SKM-1 treated with dmso at 0.1 percent for 144 hours (cell line): ENCODE measurements at regions not wholly inside any gene's neighbourhood (a gene's known extent, or its start where the extent isn't known, plus 50 kb on each side); places are given as distances from the start of the nearest gene placed in this dataset.
"Not testable (repeated sequence)": the region's sequence is repeated elsewhere in the genome, so short reads cannot be mapped to it uniquely, and the experiment has no call there.

Experiments
- DNase-seq: peaks from one replicate; lab custom pipeline; 2025; ENCODE audit not compliant: unreplicated experiment; lab: John Stamatoyannopoulos, UW

- DNase-seq = no peak
These were observed 152.7 kb downstream of the C4orf33 start for GRCh38 chr4:129248621-129249020.

DNA sequence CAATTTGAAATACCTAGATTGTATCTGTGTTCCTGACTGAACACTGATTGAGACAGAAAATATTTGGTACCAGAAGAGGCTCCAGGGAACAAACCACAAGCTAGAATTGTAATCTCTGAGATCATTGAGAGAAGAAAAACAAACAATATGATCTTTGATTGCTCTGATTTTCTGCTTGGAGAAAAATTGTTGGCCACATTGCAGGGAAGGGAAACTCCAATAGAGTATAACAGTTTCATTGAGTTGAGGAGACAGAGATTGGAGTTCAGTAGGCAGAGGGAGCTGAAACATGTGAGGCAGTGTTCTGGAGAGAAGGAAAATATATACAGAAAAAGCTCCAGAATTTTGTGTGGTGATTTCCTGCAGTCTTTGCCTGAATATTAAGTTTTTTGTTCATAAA lies 158.2 kb downstream of the C4orf33 start:
- no peak for DNase-seq

DNA sequence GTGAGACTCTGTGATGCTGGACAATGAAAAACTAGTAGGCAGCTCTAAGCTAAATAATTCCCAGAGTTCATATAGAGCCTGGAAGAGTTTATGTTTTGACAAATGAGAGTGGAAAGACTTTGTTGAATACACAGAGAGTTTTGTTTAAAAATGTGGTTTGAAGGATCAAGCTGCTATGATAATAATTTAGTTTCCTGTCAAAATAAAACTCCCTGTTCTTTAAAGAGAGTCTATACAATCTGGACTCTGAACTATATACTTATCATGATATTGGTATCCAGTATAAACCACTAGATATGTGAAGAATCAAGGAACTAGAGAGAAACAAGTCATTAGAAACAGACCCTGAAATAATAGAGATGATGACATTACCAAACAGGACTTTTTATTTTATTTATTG lies 158.6 kb downstream of the C4orf33 start:
- no peak for DNase-seq

DNA sequence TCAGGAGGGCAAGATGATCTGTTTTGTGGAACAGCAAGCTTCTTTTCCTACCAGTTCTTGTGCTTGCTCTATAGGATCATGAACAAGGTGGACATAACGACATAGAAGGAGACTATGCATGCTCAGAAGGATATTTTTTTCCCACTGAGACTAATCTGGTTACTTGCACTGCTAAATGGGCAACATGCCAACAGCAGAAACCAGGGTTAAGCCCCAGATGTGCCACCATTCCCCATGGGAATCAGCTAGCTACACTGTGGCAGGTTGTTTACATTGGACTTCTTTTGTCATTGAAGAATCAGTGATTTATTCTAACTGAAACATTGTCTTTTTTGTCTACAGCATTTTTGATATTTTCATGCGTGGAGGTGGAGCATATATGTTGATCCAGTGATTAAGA lies 165.6 kb downstream of the C4orf33 start:
- no peak for DNase-seq

GRCh38 chr4:129264008-129264657 lies 168.2 kb downstream of the C4orf33 start:
- DNase-seq = no peak

DNA sequence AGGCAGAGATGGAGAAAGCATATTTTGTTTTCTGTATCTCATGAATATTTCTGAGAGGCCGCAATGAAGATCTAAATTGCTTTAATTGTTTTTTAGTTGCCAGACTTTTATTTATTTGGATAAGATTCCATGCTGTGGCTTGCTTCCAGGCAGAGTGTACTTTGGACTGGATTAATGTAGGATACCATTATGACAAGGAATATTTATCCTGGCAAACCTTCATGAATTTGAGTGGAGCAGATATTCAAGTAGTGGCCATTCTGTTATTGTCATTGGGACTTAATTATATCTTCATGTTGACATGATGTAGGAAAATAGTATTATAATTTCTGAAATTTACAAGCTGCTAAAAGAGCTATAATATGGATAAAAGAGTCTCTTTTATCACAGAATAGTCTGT lies 182.9 kb downstream of the C4orf33 start:
- no peak for DNase-seq

DNA sequence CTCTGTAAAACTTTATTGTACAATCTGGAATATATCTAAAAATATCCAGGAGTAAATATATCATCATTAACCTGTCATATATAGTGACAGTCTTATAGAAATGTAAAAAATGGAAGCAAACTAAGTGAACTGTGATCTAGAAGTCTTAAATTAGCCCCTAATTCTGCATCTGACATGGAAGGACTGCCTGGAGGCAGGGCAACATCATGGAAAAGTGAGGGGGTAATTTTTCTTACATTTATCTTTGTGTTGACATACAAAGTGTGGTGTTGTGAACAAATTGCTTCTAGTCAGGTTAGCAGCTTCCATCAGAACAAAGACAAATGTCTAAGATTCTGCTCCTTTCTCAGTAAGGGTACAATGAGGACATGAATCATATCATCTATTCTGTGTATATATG lies 186.3 kb downstream of the C4orf33 start:
- DNase-seq = no peak

GRCh38 chr4:129292194-129292593 lies 196.2 kb downstream of the C4orf33 start:
- DNase-seq = not testable (repeated sequence)

GRCh38 chr4:129314781-129315180 lies 218.8 kb downstream of the C4orf33 start:
- DNase-seq = no peak

DNA sequence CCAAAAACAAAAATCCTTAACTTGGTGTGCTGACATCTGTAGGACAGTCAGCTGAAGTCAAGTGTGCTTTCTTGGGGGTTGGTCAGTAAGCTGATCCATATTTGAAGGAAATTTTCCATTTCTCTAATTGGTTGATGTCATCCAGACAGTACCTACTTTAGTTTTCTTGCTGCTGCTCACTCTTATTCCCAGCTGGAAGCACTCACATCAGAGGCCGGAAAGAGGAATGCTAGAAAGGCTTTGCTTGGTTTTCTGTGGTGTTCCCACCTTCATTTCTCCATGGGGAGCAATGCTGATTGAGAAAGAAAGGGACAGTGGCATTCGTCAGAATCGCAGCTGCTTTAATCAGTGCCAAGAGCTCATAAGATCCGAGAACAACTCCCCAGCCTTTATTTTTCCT lies 227.0 kb downstream of the C4orf33 start:
- no peak for DNase-seq

DNA sequence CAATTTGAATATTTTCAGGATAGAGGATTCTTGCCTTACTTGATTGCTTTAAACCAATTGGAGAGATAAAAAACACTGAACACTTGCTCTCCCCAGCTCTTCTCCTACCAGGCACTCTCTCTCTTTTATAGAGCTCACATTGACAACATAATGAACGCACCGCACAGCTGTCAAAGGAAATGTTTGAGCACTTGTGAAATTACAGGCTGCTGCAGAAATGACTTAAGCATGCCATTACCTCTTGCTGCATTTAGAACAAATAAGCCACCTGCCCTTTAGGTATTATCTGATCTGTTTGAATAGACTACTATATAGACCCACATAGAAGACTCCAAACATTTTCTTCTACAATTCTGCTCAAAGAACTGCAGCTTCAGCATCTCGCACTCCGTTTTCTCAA lies 227.7 kb downstream of the C4orf33 start:
- DNase-seq = no peak

DNA sequence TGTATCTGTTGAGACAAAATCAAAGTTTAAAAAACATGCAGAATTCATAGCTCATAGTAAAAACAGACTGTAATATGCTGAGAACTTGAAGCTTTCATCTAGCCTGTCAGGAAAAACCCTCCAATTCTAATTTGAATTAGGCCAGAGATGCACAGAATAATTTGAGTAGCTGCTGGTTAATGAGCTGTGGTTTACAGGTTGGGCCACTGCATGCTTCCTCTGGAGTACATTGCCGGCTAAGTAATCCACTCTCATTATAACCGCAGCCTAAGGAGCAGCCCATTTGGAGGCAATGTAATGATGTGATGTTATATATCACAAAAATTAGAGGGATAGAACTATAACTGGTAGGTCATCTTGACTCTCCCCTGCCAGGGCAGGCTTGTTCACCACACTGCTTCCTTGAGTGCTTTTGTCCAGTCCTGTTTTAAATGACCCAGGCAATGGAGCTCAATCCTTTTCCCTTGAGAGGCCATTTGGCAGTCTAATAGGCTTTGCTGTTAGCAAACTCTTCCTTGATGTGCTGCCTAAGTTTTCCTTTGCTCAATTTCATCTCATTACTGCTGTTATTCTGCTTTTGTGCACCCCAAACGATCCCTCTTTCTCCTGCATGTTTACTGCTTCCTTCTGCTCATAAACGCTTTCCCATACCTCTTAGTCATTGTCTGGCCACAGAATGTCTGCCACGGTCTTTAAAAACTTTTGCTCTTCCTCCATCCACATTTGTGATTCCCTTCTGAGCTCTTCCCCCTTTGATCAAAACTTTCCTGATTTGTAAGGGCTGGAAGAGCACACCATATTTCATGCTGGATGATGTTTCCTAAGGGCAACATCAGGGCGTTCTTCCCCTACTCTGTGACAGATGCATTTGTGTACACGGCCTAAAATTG lies 230.9 kb downstream of the C4orf33 start:
- DNase-seq = no peak

GRCh38 chr4:129327637-129328036 lies 231.7 kb downstream of the C4orf33 start:
- DNase-seq = peak; percentile 73

- no peak for DNase-seq
These were observed 232.2 kb downstream of the C4orf33 start for GRCh38 chr4:129328162-129328561.

DNA sequence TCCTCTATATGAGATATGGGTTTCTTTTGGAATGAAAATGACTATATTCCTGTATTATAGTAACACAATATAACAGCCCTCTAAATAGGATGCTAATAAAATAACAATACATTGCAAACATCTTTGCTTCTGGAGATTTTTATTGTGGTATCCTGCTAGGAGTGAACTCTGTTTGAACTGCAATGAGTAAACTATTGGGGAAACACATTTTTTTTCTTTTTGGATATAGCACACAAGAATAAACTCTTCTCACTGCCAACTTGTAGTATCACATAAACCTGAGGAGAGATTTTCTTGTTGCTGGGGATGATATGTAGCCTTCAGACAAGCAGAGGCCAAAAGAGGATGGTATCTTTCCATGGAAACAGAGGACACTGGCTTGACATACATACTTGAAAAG lies 238.2 kb downstream of the C4orf33 start:
- DNase-seq = no peak

DNA sequence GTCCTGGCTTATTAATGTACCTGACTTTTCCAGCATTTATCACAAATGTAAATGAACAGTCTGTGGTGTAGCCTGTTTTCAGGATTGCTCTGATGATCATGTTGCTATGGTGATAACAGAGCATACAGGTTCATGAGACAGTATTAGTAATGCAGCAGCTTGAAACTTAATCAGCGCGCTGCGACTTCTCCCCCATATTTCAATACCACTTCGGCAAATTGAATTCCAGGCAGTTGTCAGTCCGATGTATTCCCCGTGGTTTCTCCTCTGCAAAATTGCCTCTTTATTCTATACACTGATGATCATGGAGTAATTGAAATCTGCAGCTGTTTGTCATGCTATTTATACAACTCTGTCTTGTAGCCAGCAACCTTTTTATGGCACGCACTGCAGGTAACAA lies 239.3 kb downstream of the C4orf33 start:
- DNase-seq = no peak

DNA sequence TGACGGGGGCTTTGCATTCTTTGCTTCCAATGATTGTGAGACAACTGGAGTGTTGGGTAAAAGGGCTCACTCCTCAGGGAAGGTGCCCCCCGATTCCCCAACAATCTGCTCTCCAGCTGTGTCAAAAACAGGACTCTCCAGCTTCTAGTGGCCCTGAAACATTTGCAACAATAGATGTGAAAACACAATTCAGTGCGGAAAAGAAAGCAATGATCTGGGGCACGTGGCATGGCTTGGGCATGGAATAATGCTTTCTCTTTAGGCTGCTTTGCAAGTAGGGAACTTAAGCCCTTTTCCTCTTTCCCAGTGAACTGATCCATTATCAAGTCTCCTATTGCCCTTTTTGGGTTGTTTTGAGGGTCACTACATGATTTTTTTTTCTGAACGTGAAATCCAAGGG lies 239.9 kb downstream of the C4orf33 start:
- no peak for DNase-seq

GRCh38 chr4:129336457-129337227 lies 240.7 kb downstream of the C4orf33 start:
- no peak for DNase-seq

DNA sequence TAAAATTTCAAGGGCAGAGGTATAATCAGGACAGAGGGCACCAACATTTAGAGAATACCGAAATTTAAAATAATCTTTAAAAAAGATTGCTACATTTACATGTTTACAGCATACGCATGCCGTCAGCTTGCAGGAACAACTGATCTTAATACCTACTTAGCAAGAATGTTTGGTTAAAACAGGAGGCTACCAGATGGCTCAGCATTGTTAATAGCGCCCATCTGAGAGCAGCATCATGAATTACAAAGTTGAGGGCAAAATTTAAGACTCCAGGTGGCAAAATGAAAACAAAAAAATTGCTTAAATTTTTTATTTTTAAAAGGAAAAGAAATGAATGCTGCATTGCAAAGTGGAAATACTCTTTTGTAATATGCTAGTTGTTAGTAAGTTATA lies 241.3 kb downstream of the C4orf33 start:
- DNase-seq = no peak

- DNase-seq = peak; percentile 95
These were observed 247.0 kb downstream of the C4orf33 start for GRCh38 chr4:129342819-129343408.

DNA sequence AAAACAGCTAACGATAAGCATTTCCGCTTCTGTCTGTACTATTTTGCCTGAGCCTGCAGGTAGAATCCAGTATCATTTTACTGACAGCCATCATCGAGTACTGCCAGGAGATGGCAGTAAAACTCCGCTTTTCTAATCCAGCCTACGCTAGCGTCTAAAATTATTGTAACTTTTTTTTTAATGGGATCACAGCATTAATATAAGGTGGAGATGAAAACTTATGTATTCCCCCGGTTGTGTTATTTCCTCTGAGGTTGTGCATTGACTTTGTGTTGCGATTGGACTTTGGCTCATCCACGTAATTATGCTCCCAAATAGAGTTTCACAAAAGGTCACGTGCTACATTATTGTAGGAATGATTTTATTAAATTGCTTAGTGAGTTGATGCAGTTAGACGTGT lies 248.1 kb downstream of the C4orf33 start:
- peak; percentile 30 for DNase-seq
